Stimulated activated CD8-positive, alpha-beta memory T cell treated with anti-CD3 and anti-CD28 coated beads, Interleukin-7, amount 100 ng/mL, for 4 hours (primary cell): ENCODE measurements at regions not wholly inside any gene's neighbourhood (a gene's known extent, or its start where the extent isn't known, plus 50 kb on each side); places are given as distances from the start of the nearest gene placed in this dataset.

ENCODE experiments used
- DNase-seq, 2 donors: peaks; one replicate each; pipeline ENCODE4 v3.0.0-alpha.2; 2020; ENCODE audit warnings: low read depth in 2 of 2

- DNase-seq, result no peak
These were observed 126.2 kb downstream of the TMEM18 start for GRCh38 chr2:550860-551567.

- no peak for DNase-seq
These were observed 131.2 kb downstream of the TMEM18 start for GRCh38 chr2:545711-546650.

- no peak for DNase-seq
These were observed 132.0 kb downstream of the TMEM18 start for GRCh38 chr2:545228-545627.

- DNase-seq, result no peak
These were observed 138.6 kb downstream of the TMEM18 start for GRCh38 chr2:538646-539045.

GRCh38 chr2:535222-535621, 142.0 kb downstream of the TMEM18 start:
- DNase-seq, result no peak

GRCh38 chr2:529852-530251, 147.4 kb downstream of the TMEM18 start:
- no peak for DNase-seq

- DNase-seq, result no peak
These were observed 147.8 kb downstream of the TMEM18 start for GRCh38 chr2:529424-529823.

- DNase-seq, result no peak
These were observed 149.6 kb downstream of the TMEM18 start for GRCh38 chr2:527581-527980.

- no peak for DNase-seq
These were observed 150.3 kb downstream of the TMEM18 start for GRCh38 chr2:526918-527317.

- no peak for DNase-seq
These were observed 151.6 kb downstream of the TMEM18 start for GRCh38 chr2:525611-526010.

- no peak for DNase-seq
These were observed 152.2 kb downstream of the TMEM18 start for GRCh38 chr2:525021-525420.

- no peak for DNase-seq
These were observed 152.8 kb downstream of the TMEM18 start for GRCh38 chr2:524442-524841.

- DNase-seq, result no peak
These were observed 153.4 kb downstream of the TMEM18 start for GRCh38 chr2:523698-524270.

GRCh38 chr2:522776-523175, 154.4 kb downstream of the TMEM18 start:
- no peak for DNase-seq

GRCh38 chr2:521853-522530, 155.2 kb downstream of the TMEM18 start:
- DNase-seq, result no peak

GRCh38 chr2:520663-521340, 156.4 kb downstream of the TMEM18 start:
- no peak for DNase-seq

GRCh38 chr2:516944-517343, 160.3 kb downstream of the TMEM18 start:
- no peak for DNase-seq

- DNase-seq, result no peak
These were observed 161.1 kb downstream of the TMEM18 start for GRCh38 chr2:516131-516530.

GRCh38 chr2:515441-516127, 161.6 kb downstream of the TMEM18 start:
- no peak for DNase-seq

- no peak for DNase-seq
These were observed 163.1 kb downstream of the TMEM18 start for GRCh38 chr2:513981-514706.
